GM19372 (cell line): ENCODE measurements at regions not wholly inside any gene's neighbourhood (a gene's known extent, or its start where the extent isn't known, plus 50 kb on each side); places are given as distances from the start of the nearest gene placed in this dataset.

Experiments used
- ATAC-seq: cut with Tn5 transposase; IDR thresholded peaks from one replicate; pipeline ENCODE4 v1.9.1; 2021; ENCODE audit warnings: mild to moderate bottlenecking, low read depth, moderate library complexity; ENCODE audit not compliant: unreplicated experiment

DNA sequence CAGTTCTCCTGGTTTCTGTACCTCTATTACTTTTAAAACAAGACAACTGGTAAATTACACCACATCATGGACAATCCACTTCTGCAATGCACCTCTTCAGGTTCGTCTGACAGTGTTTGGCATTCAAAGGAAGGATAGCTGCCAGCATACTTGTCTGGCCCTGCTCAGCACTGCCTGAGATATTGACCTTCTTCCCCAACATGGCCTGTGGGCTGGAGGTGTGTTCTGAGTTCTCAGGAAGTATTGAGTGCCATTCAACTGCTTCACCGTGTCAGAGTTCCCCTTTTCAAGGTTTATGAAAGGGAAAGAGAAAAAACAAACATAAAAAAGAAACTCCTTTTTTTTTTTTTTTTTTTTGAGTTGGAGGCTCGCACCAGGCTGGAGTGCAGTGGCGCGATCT, 267.9 kb upstream of the SASH1 start:
- no peak for ATAC-seq

DNA sequence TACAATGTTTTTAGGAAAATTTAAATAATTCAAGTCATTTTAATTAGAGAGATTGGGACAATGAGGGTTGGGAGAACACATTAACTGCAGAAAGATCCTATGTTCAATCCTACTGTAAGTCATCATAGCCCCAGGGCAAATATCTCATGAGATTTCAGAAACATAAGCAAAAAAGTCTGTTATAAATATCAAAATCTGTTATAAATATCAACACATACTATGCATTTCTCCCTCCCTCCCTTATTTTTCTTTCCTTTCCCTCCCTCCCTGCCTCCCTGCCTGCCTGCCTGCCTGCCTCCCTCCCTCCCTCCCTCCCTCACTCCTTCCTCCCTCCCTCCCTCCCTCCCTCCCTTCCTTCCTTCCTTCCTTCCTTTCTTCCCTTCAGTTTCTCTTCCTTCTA, 267.3 kb upstream of the SASH1 start:
- no peak for ATAC-seq

DNA sequence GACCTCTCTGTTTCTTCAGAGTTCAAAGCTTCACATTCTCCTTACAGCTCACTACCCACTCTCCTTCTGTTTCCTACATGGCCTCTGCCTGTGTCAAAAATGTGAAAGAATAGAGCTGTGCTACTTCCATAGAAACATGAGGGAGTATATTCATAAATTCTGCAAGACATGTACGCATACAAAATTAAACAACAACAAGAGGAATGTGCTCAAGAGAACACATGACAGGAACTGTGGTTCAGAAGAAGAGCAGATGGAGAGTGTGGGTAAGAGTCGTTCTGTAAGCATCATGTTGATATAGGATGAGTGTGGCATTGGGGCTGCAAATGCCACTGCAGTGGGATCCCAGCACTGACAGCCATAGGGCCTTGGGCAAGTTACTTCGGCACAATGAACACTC, 266.6 kb upstream of the SASH1 start:
- ATAC-seq: no peak

DNA sequence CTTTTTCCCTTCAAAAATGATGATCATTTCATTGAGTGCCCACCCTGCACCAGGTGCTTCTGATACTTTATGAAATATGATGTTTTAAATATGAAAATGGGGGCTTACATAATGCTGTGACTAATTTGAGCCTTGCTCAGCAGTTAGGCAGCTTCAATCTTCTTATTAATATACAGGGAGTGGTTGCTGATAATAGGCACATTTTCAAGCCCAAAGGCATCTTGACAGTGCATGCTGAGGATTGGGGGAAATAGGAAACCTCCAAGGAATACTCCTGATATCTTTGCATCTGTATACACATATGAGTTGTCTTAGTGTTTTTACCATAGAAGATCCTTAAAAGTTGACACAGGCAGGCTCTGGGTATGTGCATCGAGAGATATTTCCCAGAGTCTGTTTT, 262.3 kb upstream of the SASH1 start:
- ATAC-seq: no peak

DNA sequence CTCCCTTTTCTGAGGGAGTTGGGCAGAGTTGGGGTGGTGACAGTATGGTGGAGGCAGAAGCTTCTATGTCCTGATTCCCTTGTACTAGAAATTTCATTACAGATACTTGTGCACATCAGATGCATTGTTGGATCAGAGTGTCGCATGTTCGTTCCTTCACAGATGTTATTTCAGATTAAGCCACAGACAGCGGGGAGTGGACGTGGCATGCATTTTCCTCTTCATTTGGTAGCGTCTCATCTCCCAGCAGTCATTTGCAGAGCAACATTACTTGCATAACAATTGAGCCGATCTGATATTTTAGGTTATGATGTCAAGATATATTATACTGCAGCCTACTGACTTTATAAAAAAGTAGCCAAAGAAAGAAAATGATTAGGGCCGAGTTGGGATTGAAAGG, 261.6 kb upstream of the SASH1 start:
- no peak for ATAC-seq

DNA sequence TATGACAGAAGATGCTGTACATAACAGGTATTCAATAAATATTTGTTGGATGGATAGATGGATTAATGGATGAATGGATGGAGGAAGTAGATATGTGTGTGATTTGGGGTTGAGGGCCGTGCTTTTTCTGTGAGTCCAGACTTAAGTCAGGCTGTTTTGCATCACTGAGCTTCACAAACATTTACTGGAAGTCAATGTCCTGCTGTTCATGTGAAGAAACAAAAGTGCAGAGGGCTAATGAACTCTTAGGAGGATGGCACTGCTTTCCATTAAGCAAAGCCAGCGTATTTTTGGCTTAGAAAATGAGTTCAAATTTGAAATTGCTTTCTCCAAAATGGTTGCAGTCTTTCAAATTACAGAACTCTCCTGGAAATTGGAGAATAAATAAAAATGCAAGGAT, 260.6 kb upstream of the SASH1 start:
- ATAC-seq: no peak

DNA sequence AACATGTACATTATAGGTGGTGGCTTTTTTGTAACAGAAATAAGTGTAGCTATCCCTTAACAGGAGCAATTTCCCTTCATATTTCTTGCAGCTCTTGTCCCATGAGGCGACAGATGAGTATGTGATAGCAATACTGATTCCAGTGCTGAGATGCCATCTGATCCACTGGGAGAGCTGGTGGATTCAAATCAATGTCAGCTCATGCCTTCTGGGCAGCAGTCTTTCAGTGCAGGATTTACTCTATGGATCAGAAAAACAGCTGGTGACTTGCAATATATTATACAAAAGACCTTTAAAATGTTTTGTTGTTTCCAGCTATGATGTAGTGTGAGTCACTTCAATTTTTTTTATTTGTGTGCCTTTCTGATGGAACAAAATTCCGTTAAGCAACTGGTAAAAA, 259.9 kb upstream of the SASH1 start:
- ATAC-seq: no peak

DNA sequence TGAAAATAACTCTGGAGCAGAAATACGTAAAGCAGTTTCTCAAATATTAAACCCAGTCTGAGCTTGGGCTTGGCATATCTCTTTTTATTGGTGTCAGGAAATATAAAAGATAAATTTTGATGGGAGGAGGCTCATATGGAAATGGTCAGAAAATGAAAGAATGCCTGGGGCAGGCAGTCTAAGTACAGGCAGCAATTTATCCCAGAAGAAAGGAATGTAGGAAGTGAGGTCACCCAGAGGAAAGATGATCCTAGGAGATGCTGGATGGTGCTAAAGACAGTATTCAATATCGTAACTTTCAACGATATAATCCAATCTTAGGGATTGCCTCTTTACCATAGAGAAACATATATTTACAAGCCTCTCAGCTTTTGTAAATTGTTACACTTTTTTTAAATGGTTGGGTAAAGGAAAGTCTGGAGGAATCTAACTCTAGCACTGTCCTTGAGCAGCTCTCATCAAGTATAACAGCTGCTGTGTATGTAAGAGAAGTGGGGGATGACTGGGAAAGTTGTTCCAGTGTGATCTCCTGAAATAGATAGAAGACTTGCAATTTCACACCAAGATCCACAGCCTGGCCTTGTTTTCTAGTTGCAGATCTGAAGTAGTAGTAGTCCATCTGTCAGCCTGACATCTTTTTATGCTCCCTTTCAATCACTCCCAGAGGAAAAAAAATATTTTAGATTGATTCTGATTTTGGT, 256.9 kb upstream of the SASH1 start:
- ATAC-seq: no peak

DNA sequence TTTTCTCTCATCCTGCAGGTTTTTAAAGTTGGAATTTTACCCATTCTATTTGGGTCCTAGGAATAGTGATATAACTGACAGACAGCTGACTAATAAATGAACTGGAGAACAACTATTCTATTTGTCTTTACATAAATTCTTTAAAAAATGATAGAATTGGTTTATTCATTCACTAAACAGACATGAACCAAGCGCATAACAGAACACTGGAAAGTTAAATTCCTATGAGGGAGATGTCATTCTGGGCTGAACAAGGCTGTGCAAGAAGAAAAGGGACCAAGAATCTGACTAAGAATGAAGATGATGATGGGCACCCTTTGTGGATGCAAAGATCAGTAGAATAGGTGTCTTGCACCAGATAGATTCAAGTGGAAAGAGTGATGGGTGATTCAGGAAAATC, 256.3 kb upstream of the SASH1 start:
- ATAC-seq: no peak

DNA sequence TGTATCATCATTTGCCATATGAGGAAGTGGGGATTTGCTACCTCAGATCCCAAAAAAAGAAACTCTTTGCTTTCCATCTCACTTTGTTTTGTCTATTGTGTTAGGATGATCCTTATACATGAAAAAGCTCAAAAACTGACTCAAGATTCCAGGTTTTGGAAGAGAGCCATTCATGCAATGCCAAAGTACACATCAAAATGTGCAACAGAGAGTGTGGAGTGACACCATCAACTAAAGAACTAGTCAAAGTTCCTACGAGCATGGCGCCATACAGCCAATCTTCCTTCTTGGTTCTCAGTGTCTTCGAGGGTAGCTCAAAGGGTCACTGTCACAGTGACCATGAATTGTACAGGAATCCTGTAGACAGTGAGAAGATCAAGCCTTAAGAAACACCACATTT, 255.8 kb upstream of the SASH1 start:
- ATAC-seq: no peak

DNA sequence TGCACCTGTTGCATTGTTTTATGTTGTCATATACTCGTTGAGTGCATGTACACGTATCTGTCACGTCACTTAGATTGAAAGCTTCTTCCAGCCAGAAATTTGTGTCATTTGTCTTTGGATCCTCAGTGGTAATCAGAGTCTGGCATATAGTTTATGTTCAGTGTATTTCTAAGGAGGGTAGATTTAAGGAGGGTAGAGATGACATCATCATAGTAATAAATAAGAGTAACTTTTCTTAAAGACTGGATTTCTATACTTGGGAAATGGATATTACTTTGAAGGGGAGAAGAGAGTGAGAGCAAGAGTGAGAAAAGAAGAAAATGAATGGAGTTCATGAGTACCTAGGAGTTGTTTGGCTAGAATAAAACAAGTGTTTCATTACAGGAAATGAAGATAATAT, 255.0 kb upstream of the SASH1 start:
- ATAC-seq: no peak

DNA sequence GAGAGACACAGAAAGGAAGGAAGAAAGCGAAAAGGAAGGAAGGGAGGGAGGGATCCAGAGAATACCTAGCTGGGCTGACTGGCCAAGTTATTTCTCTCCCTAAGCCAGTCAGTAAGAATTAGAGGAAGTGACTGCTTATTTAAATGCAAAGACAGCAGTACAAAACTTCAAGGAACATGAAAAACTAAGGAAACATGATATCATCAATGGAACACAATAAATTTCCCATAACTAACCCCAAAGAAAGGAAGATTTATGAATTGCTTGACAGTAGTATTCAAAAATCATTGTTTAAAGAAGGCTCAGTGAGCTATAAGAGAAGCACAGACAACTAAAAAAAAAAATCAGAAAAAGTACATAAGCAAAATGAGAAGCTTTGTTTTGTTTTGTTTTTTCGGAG, 252.3 kb upstream of the SASH1 start:
- ATAC-seq: no peak

DNA sequence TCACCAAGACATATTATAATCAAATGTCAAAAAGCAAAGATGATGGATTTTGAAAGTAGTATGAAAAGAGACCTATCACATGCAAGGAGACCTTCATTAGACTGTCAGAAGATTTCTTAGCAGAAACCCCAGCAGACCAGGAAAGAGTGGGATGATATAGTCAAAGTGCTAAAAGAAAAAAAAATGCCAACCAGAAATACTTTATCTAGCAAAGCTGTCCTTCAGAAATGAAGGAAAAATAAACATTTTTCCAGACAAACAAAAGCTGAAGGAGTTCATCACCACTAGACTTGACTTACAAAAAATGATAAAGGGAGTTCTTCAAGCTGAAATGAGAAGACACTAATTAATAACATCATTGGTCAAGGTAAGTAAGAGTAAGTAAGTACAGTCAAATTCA, 251.2 kb upstream of the SASH1 start:
- no peak for ATAC-seq

DNA sequence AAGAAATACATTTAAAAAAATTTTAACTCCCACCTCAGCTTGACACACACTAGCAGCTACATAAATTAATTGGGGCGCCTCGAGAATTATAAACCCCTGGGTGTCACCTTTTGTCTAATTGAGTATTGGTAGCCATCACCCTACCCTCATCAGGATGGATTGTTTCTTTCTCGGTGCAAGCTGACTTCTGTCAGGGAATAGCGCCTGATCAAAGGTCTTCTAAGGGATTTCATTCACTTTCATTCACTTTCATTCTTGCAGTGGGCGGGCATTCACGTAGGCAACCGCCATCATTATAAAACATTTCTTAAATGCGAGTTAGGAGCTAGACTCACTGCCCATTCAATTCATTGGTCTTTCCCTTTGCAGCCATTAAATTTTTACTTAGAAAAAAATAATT, 239.2 kb upstream of the SASH1 start:
- ATAC-seq: no peak

DNA sequence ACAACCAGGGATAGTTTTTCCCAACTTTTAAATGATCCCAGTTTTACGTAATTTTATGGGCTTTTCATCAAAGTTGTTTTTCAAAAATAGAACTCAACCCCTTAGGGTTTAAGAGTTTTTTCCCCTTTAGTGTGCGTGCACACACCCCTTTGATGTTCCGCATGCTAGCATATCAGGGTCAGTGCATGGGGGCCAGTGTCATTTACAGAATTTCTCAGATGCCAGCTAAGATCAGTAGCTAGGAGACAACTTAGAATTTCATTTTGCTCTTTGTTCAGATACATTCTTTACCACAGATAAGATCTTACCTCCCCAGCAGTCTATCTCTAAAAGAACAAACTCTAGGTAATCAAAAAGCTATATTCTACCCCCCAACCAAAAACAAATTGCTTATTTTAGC, 238.5 kb upstream of the SASH1 start:
- ATAC-seq: no peak

DNA sequence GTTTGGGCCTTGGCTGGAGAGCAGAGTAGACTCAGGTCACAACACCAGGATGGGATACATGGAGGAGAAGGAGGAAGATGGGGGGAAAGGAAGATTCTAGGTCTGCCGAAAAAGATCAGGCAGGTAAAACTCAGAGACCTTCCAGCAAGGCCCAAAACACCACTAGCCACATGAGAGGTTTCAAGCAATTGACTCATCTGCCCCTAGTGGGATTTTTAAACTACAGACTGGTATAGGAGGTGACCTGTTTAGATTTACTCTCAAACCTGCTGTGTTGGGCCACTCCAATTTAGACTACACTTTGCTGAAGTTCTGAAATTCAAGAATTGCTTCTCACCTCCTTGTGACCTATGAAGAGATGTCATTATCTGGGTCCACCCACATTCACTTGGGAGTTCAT, 236.9 kb upstream of the SASH1 start:
- no peak for ATAC-seq

DNA sequence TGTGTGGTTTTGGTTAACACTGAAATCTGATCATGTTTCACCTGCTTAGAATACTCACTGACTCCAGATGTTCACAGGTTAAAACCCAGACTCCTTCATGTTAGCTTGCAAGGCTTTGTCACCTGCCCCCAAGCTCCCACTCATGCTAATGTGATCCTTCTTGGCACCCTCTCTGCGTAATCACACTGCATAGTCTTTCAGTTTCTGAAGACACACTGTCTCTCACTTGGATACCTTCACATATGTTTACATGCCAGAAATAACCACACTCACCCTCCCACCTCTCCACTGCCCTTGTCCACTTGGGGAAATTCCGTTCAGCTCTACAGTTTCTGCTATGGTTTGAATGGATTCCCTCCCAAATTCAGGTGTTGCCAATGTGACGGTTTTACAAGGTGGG, 234.7 kb upstream of the SASH1 start:
- no peak for ATAC-seq

DNA sequence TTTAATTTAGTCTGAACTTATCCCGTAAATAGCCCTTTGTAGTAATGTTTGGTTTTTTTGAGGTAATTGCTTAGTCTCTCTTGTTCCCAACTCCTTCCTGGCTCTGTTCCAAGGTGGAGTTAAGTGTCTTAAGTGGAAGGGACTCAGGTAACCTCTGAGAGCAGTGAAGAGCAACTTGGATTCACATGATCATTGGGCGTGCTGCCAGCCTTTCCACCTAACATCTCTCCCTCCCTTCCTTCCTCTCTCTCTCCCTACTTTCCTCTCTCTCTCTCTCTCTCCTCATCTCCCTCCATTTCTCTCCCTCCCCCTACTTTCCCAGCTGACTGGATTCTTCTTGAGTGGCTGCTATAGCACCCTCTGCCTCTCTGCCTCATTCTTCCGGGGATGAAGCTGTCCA, 232.9 kb upstream of the SASH1 start:
- ATAC-seq: no peak

DNA sequence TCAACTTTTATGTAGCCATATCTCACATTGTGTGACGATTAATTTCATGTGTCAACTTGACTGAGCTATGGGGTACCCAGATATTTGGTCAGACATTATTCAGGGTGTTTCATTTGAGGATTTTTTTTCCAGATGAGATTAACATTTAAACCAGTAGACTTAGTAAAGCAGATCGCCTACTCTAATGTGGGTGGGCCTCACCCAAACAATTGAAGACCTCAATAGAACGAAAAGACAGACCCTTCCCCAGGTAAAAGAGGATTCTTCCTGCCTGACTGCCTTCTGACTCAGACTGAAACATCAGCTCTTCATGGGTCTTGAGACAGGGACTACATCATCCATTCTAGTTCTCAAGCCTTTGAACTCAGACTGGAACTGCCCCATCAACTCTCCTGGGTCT, 231.7 kb upstream of the SASH1 start:
- no peak for ATAC-seq

DNA sequence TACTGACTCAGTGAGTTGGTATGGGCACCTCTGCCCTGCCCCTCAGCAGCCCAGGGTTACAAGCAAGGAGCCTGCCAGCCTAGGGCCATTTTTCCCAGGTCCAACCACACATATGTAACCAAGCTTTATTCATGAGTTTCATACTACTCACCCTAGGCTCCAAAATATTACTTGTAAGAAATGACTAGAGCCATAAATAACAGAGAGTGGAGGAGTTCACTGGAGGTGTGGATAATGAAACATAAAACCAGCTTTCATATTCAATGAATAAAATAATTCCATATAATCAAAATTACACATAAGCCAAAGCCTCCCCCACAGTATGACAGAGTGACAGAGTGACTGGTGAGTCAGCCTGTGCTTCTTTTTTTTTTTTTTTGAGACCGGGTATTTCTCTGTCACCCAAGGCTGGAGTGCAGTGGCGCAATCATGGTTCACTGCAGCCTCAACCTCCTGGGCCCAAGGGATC, 229.8 kb upstream of the SASH1 start:
- ATAC-seq: no peak

DNA sequence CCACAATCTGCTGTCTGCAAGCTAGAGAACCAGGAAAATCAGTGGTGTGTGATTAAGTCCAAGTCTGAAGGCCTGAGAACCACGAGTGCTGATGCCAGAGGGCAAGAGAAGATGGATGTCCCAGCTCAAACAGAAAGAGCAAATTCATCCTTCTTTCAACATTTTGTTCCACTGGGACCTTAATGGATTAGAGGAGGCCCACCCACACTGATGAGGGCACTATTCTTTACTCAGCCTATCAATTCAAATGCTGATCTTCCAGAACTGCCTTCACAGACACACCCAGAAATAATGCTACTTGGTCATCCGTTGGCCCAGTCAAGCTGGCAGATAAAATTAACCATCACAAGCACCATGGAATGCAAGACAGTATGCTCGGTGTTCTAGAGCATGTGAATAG, 226.6 kb upstream of the SASH1 start:
- no peak for ATAC-seq

DNA sequence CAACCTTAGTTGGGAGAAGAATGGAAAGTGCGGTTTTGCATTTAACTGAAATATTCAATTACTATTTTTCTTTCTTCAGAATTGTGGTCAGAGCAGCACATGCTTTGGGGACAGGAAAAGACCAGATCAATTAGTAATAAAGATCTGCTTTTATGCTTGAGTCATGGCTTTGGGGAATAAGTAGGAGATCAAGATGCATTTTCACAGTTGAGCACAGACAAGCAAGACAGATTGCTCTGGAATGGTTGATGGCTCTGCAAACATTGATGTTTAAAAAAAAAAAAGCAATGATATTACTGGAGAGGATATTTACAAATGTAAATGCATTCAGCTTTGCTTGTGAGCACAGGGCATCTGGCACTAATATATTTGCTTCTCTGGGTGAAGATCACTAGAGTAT, 224.4 kb upstream of the SASH1 start:
- ATAC-seq: no peak
